HCT116 (cell line): ENCODE measurements at regions not wholly inside any gene's neighbourhood (a gene's known extent, or its start where the extent isn't known, plus 50 kb on each side); places are given as distances from the start of the nearest gene placed in this dataset.

ENCODE experiments used
- ATAC-seq: fragments of 200-7000 bp; cut with Tn5 transposase; 2 replicates; pipeline ENCODE4 v1.9.1; 2020; ENCODE audit warnings: mild to moderate bottlenecking, moderate library complexity
- BruUV-seq: library from RNA; stranded (reverse); fragments of 400-500 nt; replicated peaks from 2 replicates; lab custom pipeline; 2021; lab: Mats Ljungman, UMichigan
- CTCF ChIA-PET: fragments of 300-600 bp; sonication (Branson Sonifier 250); formaldehyde crosslinking; loops from one replicate; lab custom pipeline; 2021; ENCODE audit warnings: antibody characterized with exemption; lab: Charles Lee
- POLR2A ChIA-PET: fragments of 300-600, 350-600 bp; sonication (Branson Sonifier 250); formaldehyde crosslinking; loops from one replicate; lab custom pipeline; 2021; ENCODE audit warnings: antibody characterized with exemption; lab: Charles Lee
- RAD21 ChIA-PET, 2 experiments: fragments of 300-600 bp; sonication (Branson Sonifier 250); formaldehyde crosslinking; loops; one replicate each; lab custom pipeline; 2023; ENCODE audit warnings: low total read pairs in 2 of 2; ENCODE audit not compliant: uncharacterized antibody in 2 of 2, unreplicated experiment in 2 of 2, low non-redundant PET in 1 of 2; lab: Charles Lee
- DNase-seq: peaks from one replicate; pipeline ENCODE4 v3.0.0-alpha.2; 2010; ENCODE audit warnings: low read depth, low spot score
- H2AFZ ChIP-seq: fragments of 200-600 bp; shearing (Covaris generic), sonication (generic); 2 replicates; pipeline ENCODE4 v1.6.1; 2017; ENCODE audit warnings: low read depth, mixed run types, mixed read lengths, antibody characterized with exemption, low read length; ENCODE audit not compliant: poor library complexity, severe bottlenecking
- H3K27ac ChIP-seq: 2 replicates; pipeline ENCODE4 v1.5.1; 2012; ENCODE audit warnings: low read depth, low read length
- H3K27me3 ChIP-seq: fragments of 200-600 bp; sonication (generic); 2 replicates; pipeline ENCODE4 v1.6.1; 2016; ENCODE audit warnings: mixed run types, low read length, mixed read lengths; ENCODE audit not compliant: insufficient read depth
- H3K36me3 ChIP-seq, 2 experiments: fragments of 200-500 bp in 1 of 2; fragments of 200-600 bp in 1 of 2; sonication (Bioruptor generic) in 1 of 2; sonication (generic) in 1 of 2; 2 replicates each; pipeline versions ENCODE4 v1.5.1 to v1.6.1; 2014 to 2016; ENCODE audit warnings: low read length in 2 of 2, inconsistent platforms in 1 of 2, mixed read lengths in 1 of 2, mixed run types in 1 of 2; ENCODE audit not compliant: insufficient read depth in 2 of 2, control insufficient read depth in 1 of 2
- H3K4me1 ChIP-seq, 2 experiments: fragments of 200-600 bp in 1 of 2; sonication (generic) in 1 of 2; 2 replicates each; pipeline versions ENCODE4 v1.5.1 to v1.6.1; 2012 to 2017; ENCODE audit warnings: low read length in 2 of 2, inconsistent platforms in 1 of 2, mild to moderate bottlenecking in 1 of 2, mixed read lengths in 1 of 2, mixed run types in 1 of 2, moderate library complexity in 1 of 2; ENCODE audit not compliant: insufficient read depth in 2 of 2, control insufficient read depth in 1 of 2
- H3K4me2 ChIP-seq: fragments of 200-600 bp; sonication (generic); 2 replicates; pipeline ENCODE4 v1.6.1; 2017; ENCODE audit warnings: mixed run types, low read length, mixed read lengths
- H3K4me3 ChIP-seq, 2 experiments: fragments of 200-600 bp in 1 of 2; sonication (generic) in 1 of 2; replicated peaks in 1 of 2; 2 replicates each; pipeline ENCODE4 v1.5.1; 2011 to 2016; ENCODE audit warnings: low read length in 2 of 2, control low read depth in 1 of 2, low read depth in 1 of 2, mild to moderate bottlenecking in 1 of 2, mixed read lengths in 1 of 2, mixed run types in 1 of 2
- H3K79me2 ChIP-seq: fragments of 200-600 bp; sonication (generic); 2 replicates; pipeline ENCODE4 v1.6.1; 2017; ENCODE audit warnings: mild to moderate bottlenecking, mixed run types, low read length, moderate library complexity, mixed read lengths; ENCODE audit not compliant: insufficient read depth
- H3K9ac ChIP-seq: fragments of 200-600 bp; sonication (generic); 2 replicates; pipeline ENCODE4 v1.6.1; 2016; ENCODE audit warnings: low read length, mixed read lengths
- H3K9me2 ChIP-seq: fragments of 200-600 bp; sonication (generic), shearing (Covaris generic); 2 replicates; pipeline ENCODE4 v1.6.1; 2017; ENCODE audit warnings: mixed run types, mild to moderate bottlenecking, moderate library complexity; ENCODE audit not compliant: insufficient read depth
- H3K9me3 ChIP-seq, 2 experiments: fragments of 200-500 bp in 1 of 2; fragments of 200-600 bp in 1 of 2; sonication (Bioruptor generic) in 1 of 2; sonication (generic) in 1 of 2; 2 replicates each; pipeline ENCODE4 v1.6.1; 2014 to 2017; ENCODE audit warnings: low read length in 2 of 2, mixed read lengths in 2 of 2, inconsistent platforms in 1 of 2, low read depth in 1 of 2, mild to moderate bottlenecking in 1 of 2, mixed run types in 1 of 2, moderate library complexity in 1 of 2; ENCODE audit not compliant: control insufficient read depth in 1 of 2, insufficient read depth in 1 of 2
- H4K20me1 ChIP-seq: fragments of 200-600 bp; sonication (generic), shearing (Covaris generic); 2 replicates; pipeline ENCODE4 v1.6.1; 2017; ENCODE audit warnings: mixed run types, mild to moderate bottlenecking, moderate library complexity; ENCODE audit not compliant: insufficient read depth
- ATF3 ChIP-seq: IDR thresholded peaks from 2 replicates; pipeline ENCODE4 v1.6.1; 2012
- CBX3 ChIP-seq: IDR thresholded peaks from 2 replicates; pipeline ENCODE4 v1.6.1; 2012; ENCODE audit warnings: low read depth
- CEBPB ChIP-seq: IDR thresholded peaks from 2 replicates; pipeline ENCODE4 v1.6.1; 2012; ENCODE audit warnings: low read depth
- CTCF ChIP-seq, 3 experiments: fragments of 200-600 bp in 1 of 3; sonication (generic) in 1 of 3; IDR thresholded peaks in 2 of 3; conservative IDR thresholded peaks in 1 of 3; 2 replicates each; pipeline ENCODE4 v1.5.1; 2012 to 2017; ENCODE audit warnings: low read depth in 2 of 3, low read length in 2 of 3, antibody characterized with exemption in 1 of 3, borderline replicate concordance in 1 of 3, control low read depth in 1 of 3, mild to moderate bottlenecking in 1 of 3, mixed read lengths in 1 of 3, mixed run types in 1 of 3, moderate library complexity in 1 of 3; ENCODE audit not compliant: insufficient read depth in 1 of 3
- EGR1 ChIP-seq: IDR thresholded peaks from 2 replicates; pipeline ENCODE4 v1.6.1; 2012; ENCODE audit warnings: low read depth
- EZH2 ChIP-seq: fragments of 200-600 bp; sonication (generic); IDR thresholded peaks from 2 replicates; pipeline ENCODE4 v1.6.1; 2017; ENCODE audit warnings: antibody characterized with exemption, mixed run types
- FOSL1 ChIP-seq: IDR thresholded peaks from 2 replicates; pipeline ENCODE4 v1.6.1; 2012; ENCODE audit warnings: low read depth
- JUND ChIP-seq: IDR thresholded peaks from 2 replicates; pipeline ENCODE4 v1.6.1; 2012
- MAX ChIP-seq: IDR thresholded peaks from 2 replicates; pipeline ENCODE4 v1.6.1; 2012
- POLR2A ChIP-seq: IDR thresholded peaks from 2 replicates; pipeline ENCODE4 v1.7.0; 2011; ENCODE audit warnings: borderline replicate concordance; ENCODE audit not compliant: insufficient read depth, insufficient read length; ENCODE audit errors: extremely low read depth
- POLR2AphosphoS5 ChIP-seq: IDR thresholded peaks from 2 replicates; pipeline ENCODE4 v1.6.1; 2011; ENCODE audit warnings: mild to moderate bottlenecking, low read depth, low read length, moderate library complexity
- RAD21 ChIP-seq: IDR thresholded peaks from 2 replicates; pipeline ENCODE4 v1.6.1; 2012; ENCODE audit warnings: low read depth, mild to moderate bottlenecking
- SIN3A ChIP-seq: IDR thresholded peaks from 2 replicates; pipeline ENCODE4 v1.6.1; 2012; ENCODE audit warnings: low read depth
- SP1 ChIP-seq: IDR thresholded peaks from 2 replicates; pipeline ENCODE4 v1.6.1; 2012; ENCODE audit warnings: low read depth
- SRF ChIP-seq: IDR thresholded peaks from 2 replicates; pipeline ENCODE4 v1.6.1; 2012; ENCODE audit warnings: low read depth
- TCF7L2 ChIP-seq: IDR thresholded peaks from 2 replicates; pipeline ENCODE4 v1.7.0; 2011; ENCODE audit warnings: borderline replicate concordance, inconsistent platforms; ENCODE audit not compliant: insufficient read depth, insufficient read length; ENCODE audit errors: extremely low read depth
- ZBTB33 ChIP-seq: IDR thresholded peaks from 2 replicates; pipeline ENCODE4 v1.6.1; 2011; ENCODE audit warnings: mild to moderate bottlenecking, low read length, moderate library complexity; ENCODE audit not compliant: insufficient replicate concordance; ENCODE audit errors: extremely low read depth
- ZFX ChIP-seq: fragments of 450-650 bp; IDR thresholded peaks from 2 replicates; pipeline ENCODE4 v1.6.1; 2017
- intact Hi-C: fragments of 100-400 bp; cut with micrococcal nuclease; formaldehyde crosslinking; loops from 2 replicates; pipeline ENCODE4 v1.10.0; 2022

GRCh38 chr14:29299372-29299771 is 532.8 kb downstream of the FOXG1 start:
- BruUV-seq = no TSS peak
- no peak overlapping the region for H3K27ac ChIP-seq
- ATAC-seq = no peak
- no peaks in the 10 kb centered on the region for H3K4me1 ChIP-seq
- H4K20me1 ChIP-seq = no peaks in the 10 kb centered on the region
- ChIA-PET POLR2A (no interaction called here), CTCF (no interaction called here), RAD21 (no interaction called here)
- TF ChIP-seq ZFX (no peak), JUND (no peak), SP1 (no peak), SRF (no peak), EGR1 (no peak), CBX3 (no peak), MAX (no peak), SIN3A (no peak), FOSL1 (no peak), EZH2 (no peak)
- H3K36me3 ChIP-seq = no peaks in the 10 kb centered on the region
- H3K9me3 ChIP-seq = peaks cover 7 to 44% of the 10 kb centered on the region in 2 experiments; a peak in 2 of 4 replicates
- no peak overlapping the region for H3K9ac ChIP-seq
- no peak overlapping the region for H3K4me3 ChIP-seq
- no peaks in the 10 kb centered on the region for H3K9me2 ChIP-seq
- DNase-seq = no peak
- intact Hi-C loops = no loop called here
- no peaks in the 10 kb centered on the region for H3K27me3 ChIP-seq
- no peaks in the 10 kb centered on the region for H3K79me2 ChIP-seq
- no peak overlapping the region for H2AFZ ChIP-seq
- H3K4me2 ChIP-seq = no peak overlapping the region

GRCh38 chr14:29301571-29301970 is 535.0 kb downstream of the FOXG1 start:
- Histone ChIP-seq H3K9me2 (no peaks in the 10 kb centered on the region), H3K36me3 (no peaks in the 10 kb centered on the region), H3K27me3 (no peaks in the 10 kb centered on the region), H3K9ac (no peak overlapping the region), H3K79me2 (no peaks in the 10 kb centered on the region), H4K20me1 (no peaks in the 10 kb centered on the region), H3K4me1 (no peaks in the 10 kb centered on the region), H3K4me2 (no peak overlapping the region), H2AFZ (no peak overlapping the region), H3K27ac (no peak overlapping the region), H3K9me3 (peaks cover 7 to 50% of the 10 kb centered on the region in 2 experiments; a peak in 2 of 4 replicates), H3K4me3 (no peak overlapping the region)
- no peak for ATAC-seq
- intact Hi-C loops = no loop called here
- ChIA-PET CTCF (no interaction called here), POLR2A (no interaction called here), RAD21 (no interaction called here)
- DNase-seq = no peak
- no TSS peak for BruUV-seq
- TF ChIP-seq CBX3 = no peak
- no peak for TF ChIP-seq ZBTB33
- no peak for TF ChIP-seq CTCF (IDR thresholded peaks at IDR 0.05 in 2 of 3, conservative IDR thresholded peaks at IDR 0.05 in 1 of 3; ENCODE audit: borderline replicate concordance in 1 of 3, insufficient read depth in 1 of 3, low read depth in 2 of 3, low read length in 2 of 3)
- no peak for TF ChIP-seq RAD21
- TF ChIP-seq EGR1 = no peak
- no peak for TF ChIP-seq CEBPB
- no peak for TF ChIP-seq POLR2AphosphoS5
- TF ChIP-seq SIN3A = no peak
- TF ChIP-seq ZFX = no peak
- TF ChIP-seq ATF3 = no peak
- TF ChIP-seq SP1 = no peak
- no peak for TF ChIP-seq MAX
- TF ChIP-seq FOSL1 = no peak
- TF ChIP-seq TCF7L2 = no peak
- TF ChIP-seq POLR2A = no peak
